ENCODE measurements at regions not wholly inside any gene's neighbourhood (a gene's known extent, or its start where the extent isn't known, plus 50 kb on each side); places are given as distances from the start of the nearest gene placed in this dataset.

- no peak overlapping the region for H3K27ac ChIP-seq (ENCODE audit: low read depth in 1 of 2, low read length in 2 of 2)
- DNase-seq (ENCODE audit: low spot score) = no peak
- H3K27me3 ChIP-seq (ENCODE audit: control insufficient read depth in 4 of 4, insufficient read depth in 4 of 4, low read length in 3 of 4) = no peaks in the 10 kb centered on the region
- no peaks in the 10 kb centered on the region for H3K9me3 ChIP-seq (ENCODE audit: control insufficient read depth in 4 of 4, low read length in 3 of 4)
- H3K9ac ChIP-seq (ENCODE audit: low read depth in 1 of 2, low read length in 2 of 2) = no peak overlapping the region
- no peak for TF ChIP-seq FOXA1 (IDR thresholded peaks at IDR 0.05)
- no peak for TF ChIP-seq JUND (IDR thresholded peaks at IDR 0.05)
- TF ChIP-seq, protein P1, sequence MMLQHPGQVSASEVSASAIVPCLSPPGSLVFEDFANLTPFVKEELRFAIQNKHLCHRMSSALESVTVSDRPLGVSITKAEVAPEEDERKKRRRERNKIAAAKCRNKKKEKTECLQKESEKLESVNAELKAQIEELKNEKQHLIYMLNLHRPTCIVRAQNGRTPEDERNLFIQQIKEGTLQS (IDR thresholded peaks at IDR 0.05) = no peak
- TF ChIP-seq RAD21 (IDR thresholded peaks at IDR 0.05) = no peak
- TF ChIP-seq YY1 (IDR thresholded peaks at IDR 0.05) = no peak
- TF ChIP-seq REST (IDR thresholded peaks at IDR 0.05) = no peak
- no peak for TF ChIP-seq SP1 (IDR thresholded peaks at IDR 0.05)
- no peak for TF ChIP-seq CTCF (IDR thresholded peaks at IDR 0.05; ENCODE audit: low read depth, low read length, missing input control)
- TF ChIP-seq, protein P2, sequence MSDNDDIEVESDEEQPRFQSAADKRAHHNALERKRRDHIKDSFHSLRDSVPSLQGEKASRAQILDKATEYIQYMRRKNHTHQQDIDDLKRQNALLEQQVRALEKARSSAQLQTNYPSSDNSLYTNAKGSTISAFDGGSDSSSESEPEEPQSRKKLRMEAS (IDR thresholded peaks at IDR 0.05) = no peak
- TF ChIP-seq, protein P3, sequence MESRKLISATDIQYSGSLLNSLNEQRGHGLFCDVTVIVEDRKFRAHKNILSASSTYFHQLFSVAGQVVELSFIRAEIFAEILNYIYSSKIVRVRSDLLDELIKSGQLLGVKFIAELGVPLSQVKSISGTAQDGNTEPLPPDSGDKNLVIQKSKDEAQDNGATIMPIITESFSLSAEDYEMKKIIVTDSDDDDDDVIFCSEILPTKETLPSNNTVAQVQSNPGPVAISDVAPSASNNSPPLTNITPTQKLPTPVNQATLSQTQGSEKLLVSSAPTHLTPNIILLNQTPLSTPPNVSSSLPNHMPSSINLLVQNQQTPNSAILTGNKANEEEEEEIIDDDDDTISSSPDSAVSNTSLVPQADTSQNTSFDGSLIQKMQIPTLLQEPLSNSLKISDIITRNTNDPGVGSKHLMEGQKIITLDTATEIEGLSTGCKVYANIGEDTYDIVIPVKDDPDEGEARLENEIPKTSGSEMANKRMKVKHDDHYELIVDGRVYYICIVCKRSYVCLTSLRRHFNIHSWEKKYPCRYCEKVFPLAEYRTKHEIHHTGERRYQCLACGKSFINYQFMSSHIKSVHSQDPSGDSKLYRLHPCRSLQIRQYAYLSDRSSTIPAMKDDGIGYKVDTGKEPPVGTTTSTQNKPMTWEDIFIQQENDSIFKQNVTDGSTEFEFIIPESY (IDR thresholded peaks at IDR 0.05) = no peak
- no peak for TF ChIP-seq GABPA (IDR thresholded peaks at IDR 0.05 in 1 of 2, conservative IDR thresholded peaks at IDR 0.05 in 1 of 2)
- TF ChIP-seq TAF1 (conservative IDR thresholded peaks at IDR 0.05) = no peak
- TF ChIP-seq EGR1 (IDR thresholded peaks at IDR 0.05; ENCODE audit: low read depth in 2 of 2) = no peak
- TF ChIP-seq HNF4G (IDR thresholded peaks at IDR 0.05) = no peak
- no peak for TF ChIP-seq HNF4A (conservative IDR thresholded peaks at IDR 0.05)
- TF ChIP-seq NR2F2 (IDR thresholded peaks at IDR 0.05) = no peak
- TF ChIP-seq RXRA (IDR thresholded peaks at IDR 0.05) = no peak
- TF ChIP-seq FOXA2 (IDR thresholded peaks at IDR 0.05) = no peak
- no peaks in the 10 kb centered on the region for H3K36me3 ChIP-seq (ENCODE audit: control insufficient read depth in 4 of 4, insufficient read depth in 3 of 4, low read depth in 1 of 4, low read length in 3 of 4)
- no peak overlapping the region for H3K4me3 ChIP-seq (ENCODE audit: low read depth in 1 of 3, low read length in 3 of 3)
- 91% methylated on average over 1 of the region's 1 CpG for WGBS
- H3K4me1 ChIP-seq (ENCODE audit: control insufficient read depth in 4 of 4, insufficient read depth in 4 of 4, low read length in 3 of 4) = no peaks in the 10 kb centered on the region
Measured at GRCh38 chr13:33575378-33575777, 242.6 kb upstream of the RFC3 start.
